Activated CD8-positive, alpha-beta T cell treated with anti-CD3 and anti-CD28 coated beads for 36 hours (primary cell): ENCODE measurements at regions not wholly inside any gene's neighbourhood (a gene's known extent, or its start where the extent isn't known, plus 50 kb on each side); places are given as distances from the start of the nearest gene placed in this dataset.

Experiments
- ATAC-seq: fragments of 200-7000 bp; cut with Tn5 transposase; one replicate; pipeline ENCODE4 v1.10.0; 2021; ENCODE audit warnings: mild to moderate bottlenecking, moderate library complexity
- CTCF ChIA-PET: fragments of 350-600 bp; sonication (Branson Sonifier 250); formaldehyde crosslinking; loops from one replicate; lab custom pipeline; 2021; ENCODE audit warnings: antibody characterized with exemption; lab: Charles Lee
- POLR2A ChIA-PET: fragments of 350-600 bp; sonication (Branson Sonifier 250); formaldehyde crosslinking; loops from one replicate; lab custom pipeline; 2021; ENCODE audit warnings: antibody characterized with exemption; lab: Charles Lee
- DNase-seq: peaks from one replicate; pipeline ENCODE4 v3.0.0-alpha.2; 2020
- H3K27ac Mint-ChIP-seq: one replicate; pipeline ENCODE4 v1.8.0; 2021; ENCODE audit warnings: mild to moderate bottlenecking, mixed read lengths
- H3K27me3 Mint-ChIP-seq: one replicate; pipeline ENCODE4 v1.8.0; 2021; ENCODE audit warnings: mixed read lengths
- H3K36me3 Mint-ChIP-seq: one replicate; pipeline ENCODE4 v1.8.0; 2021; ENCODE audit warnings: low read depth, mixed read lengths
- H3K4me1 Mint-ChIP-seq: one replicate; pipeline ENCODE4 v1.8.0; 2021; ENCODE audit warnings: low read depth, mixed read lengths
- H3K4me3 Mint-ChIP-seq: one replicate; pipeline ENCODE4 v1.8.0; 2021; ENCODE audit warnings: mild to moderate bottlenecking, moderate library complexity, mixed read lengths
- H3K9me3 Mint-ChIP-seq: one replicate; pipeline ENCODE4 v1.8.0; 2021; ENCODE audit warnings: mixed read lengths
- intact Hi-C: fragments of 100-400 bp; cut with micrococcal nuclease; formaldehyde crosslinking; loops from one replicate; pipeline ENCODE4 v1.10.0; 2022
- TF ChIP-seq, protein P1 (sequence below): fragments of 200-600 bp; IDR thresholded peaks from one replicate; pipeline ENCODE4 v1.8.0; 2022; ENCODE audit warnings: antibody characterized with exemption, mild to moderate bottlenecking

GRCh38 chr2:118568700-118569099 is 278.7 kb downstream of the EN1 start:
- Mint-ChIP-seq H3K9me3 (no peaks in the 10 kb centered on the region), H3K27ac (no peak overlapping the region), H3K36me3 (no peaks in the 10 kb centered on the region), H3K4me1 (no peaks in the 10 kb centered on the region), H3K4me3 (no peak overlapping the region), H3K27me3 (peaks cover 13% of the 10 kb centered on the region)
- CTCF ChIA-PET = no interaction called here
- POLR2A ChIA-PET = no interaction called here
- TF ChIP-seq, protein P1, sequence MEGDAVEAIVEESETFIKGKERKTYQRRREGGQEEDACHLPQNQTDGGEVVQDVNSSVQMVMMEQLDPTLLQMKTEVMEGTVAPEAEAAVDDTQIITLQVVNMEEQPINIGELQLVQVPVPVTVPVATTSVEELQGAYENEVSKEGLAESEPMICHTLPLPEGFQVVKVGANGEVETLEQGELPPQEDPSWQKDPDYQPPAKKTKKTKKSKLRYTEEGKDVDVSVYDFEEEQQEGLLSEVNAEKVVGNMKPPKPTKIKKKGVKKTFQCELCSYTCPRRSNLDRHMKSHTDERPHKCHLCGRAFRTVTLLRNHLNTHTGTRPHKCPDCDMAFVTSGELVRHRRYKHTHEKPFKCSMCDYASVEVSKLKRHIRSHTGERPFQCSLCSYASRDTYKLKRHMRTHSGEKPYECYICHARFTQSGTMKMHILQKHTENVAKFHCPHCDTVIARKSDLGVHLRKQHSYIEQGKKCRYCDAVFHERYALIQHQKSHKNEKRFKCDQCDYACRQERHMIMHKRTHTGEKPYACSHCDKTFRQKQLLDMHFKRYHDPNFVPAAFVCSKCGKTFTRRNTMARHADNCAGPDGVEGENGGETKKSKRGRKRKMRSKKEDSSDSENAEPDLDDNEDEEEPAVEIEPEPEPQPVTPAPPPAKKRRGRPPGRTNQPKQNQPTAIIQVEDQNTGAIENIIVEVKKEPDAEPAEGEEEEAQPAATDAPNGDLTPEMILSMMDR = no peak
- ATAC-seq (no peak), DNase-seq (no peak)
- intact Hi-C loops = no loop called here

- TF ChIP-seq, protein P1 = no peak
- Mint-ChIP-seq H3K4me3 (no peak overlapping the region), H3K27ac (no peak overlapping the region), H3K36me3 (no peaks in the 10 kb centered on the region), H3K4me1 (no peaks in the 10 kb centered on the region), H3K27me3 (peaks cover 8% of the 10 kb centered on the region), H3K9me3 (no peaks in the 10 kb centered on the region)
- CTCF ChIA-PET = interaction anchor here (1.6 kb wide), 1 partner anchor 289 kb away, joined by 5 read pairs; no protein-coding TSS in a partner anchor
- DNase-seq = no peak
- ATAC-seq = no peak
- POLR2A ChIA-PET = no interaction called here
- intact Hi-C loops = no loop called here
Observed at GRCh38 chr2:118565786-118566540, 281.5 kb downstream of the EN1 start.

- CTCF ChIA-PET = no interaction called here
- intact Hi-C loops = no loop called here
- DNase-seq (no peak), ATAC-seq (no peak)
- no peak overlapping the region for H3K4me3 Mint-ChIP-seq
- H3K4me1 Mint-ChIP-seq = no peaks in the 10 kb centered on the region
- no peaks in the 10 kb centered on the region for H3K36me3 Mint-ChIP-seq
- H3K27me3 Mint-ChIP-seq = peaks cover 9% of the 10 kb centered on the region
- TF ChIP-seq, protein P1 = no peak
- no peaks in the 10 kb centered on the region for H3K9me3 Mint-ChIP-seq
- POLR2A ChIA-PET = no interaction called here
- no peak overlapping the region for H3K27ac Mint-ChIP-seq
Observed at GRCh38 chr2:118565301-118565700, 282.1 kb downstream of the EN1 start.

DNA sequence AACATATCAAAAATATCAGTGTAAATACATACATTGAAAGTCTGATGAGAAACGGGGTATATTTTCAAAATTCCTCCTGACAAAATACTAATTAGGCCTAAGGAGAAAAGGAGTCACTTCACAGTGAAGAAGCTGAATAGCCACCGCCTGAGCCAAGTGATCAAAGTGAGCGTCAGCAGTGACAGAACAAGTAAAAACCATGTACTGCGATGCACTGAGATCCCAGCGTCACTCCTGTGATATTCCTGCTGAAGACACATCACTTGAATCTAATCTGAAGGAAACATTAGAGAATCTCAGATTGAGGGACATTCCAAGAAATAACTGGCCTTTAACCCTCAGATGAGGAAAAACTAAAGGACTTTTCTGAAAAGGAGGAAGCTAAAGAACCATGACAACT is 285.3 kb downstream of the EN1 start:
- H3K4me1 Mint-ChIP-seq = no peaks in the 10 kb centered on the region
- H3K9me3 Mint-ChIP-seq = no peaks in the 10 kb centered on the region
- DNase-seq = no peak
- intact Hi-C loops = no loop called here
- ChIA-PET CTCF (no interaction called here), POLR2A (no interaction called here)
- no peak for ATAC-seq
- H3K4me3 Mint-ChIP-seq = no peak overlapping the region
- TF ChIP-seq, protein P1 = no peak
- H3K36me3 Mint-ChIP-seq = no peaks in the 10 kb centered on the region
- H3K27me3 Mint-ChIP-seq = peaks cover 7% of the 10 kb centered on the region
- H3K27ac Mint-ChIP-seq = no peak overlapping the region

- CTCF ChIA-PET = no interaction called here
- TF ChIP-seq, protein P1 = no peak
- no peaks in the 10 kb centered on the region for H3K4me1 Mint-ChIP-seq
- DNase-seq (no peak), ATAC-seq (no peak)
- intact Hi-C loops = no loop called here
- peaks cover 1% of the 10 kb centered on the region for H3K9me3 Mint-ChIP-seq
- H3K27me3 Mint-ChIP-seq = peaks cover 7% of the 10 kb centered on the region
- no peak overlapping the region for H3K27ac Mint-ChIP-seq
- POLR2A ChIA-PET = no interaction called here
- no peaks in the 10 kb centered on the region for H3K36me3 Mint-ChIP-seq
- no peak overlapping the region for H3K4me3 Mint-ChIP-seq
Observed at GRCh38 chr2:118558846-118559245, 288.6 kb downstream of the EN1 start.
